Esophagus squamous epithelium (tissue), 5 donors: ENCODE measurements at regions not wholly inside any gene's neighbourhood (a gene's known extent, or its start where the extent isn't known, plus 50 kb on each side); places are given as distances from the start of the nearest gene placed in this dataset.

Experiments
- DNase-seq: peaks from one replicate; lab custom pipeline; 2025; lab: John Stamatoyannopoulos, UW
- H3K27ac ChIP-seq, 4 donors: fragments of 200-600 bp; sonication (generic); one replicate each; pipeline ENCODE4 v1.5.1; 2016 to 2019; ENCODE audit warnings: mild to moderate bottlenecking in 1 of 4
- H3K27me3 ChIP-seq, 4 donors: fragments of 200-600 bp; sonication (generic); 1 replicate in 3 of 4; 2 replicates in 1 of 4; pipeline versions ENCODE4 v1.5.1 to v1.6.0; 2017 to 2021; ENCODE audit warnings: antibody characterized with exemption in 1 of 4
- H3K36me3 ChIP-seq, 3 donors: fragments of 200-600 bp; sonication (generic); one replicate each; pipeline ENCODE4 v1.5.1; 2016 to 2019
- H3K4me1 ChIP-seq, 3 donors: fragments of 200-600 bp; sonication (generic); one replicate each; pipeline ENCODE4 v1.5.1; 2017 to 2019
- H3K4me3 ChIP-seq, 4 donors: fragments of 200-600 bp; sonication (generic); 1 replicate in 3 of 4; 2 replicates in 1 of 4; pipeline ENCODE4 v1.5.1; 2016 to 2019; ENCODE audit warnings: mild to moderate bottlenecking in 2 of 4, moderate library complexity in 1 of 4
- H3K9me3 ChIP-seq, 3 donors: fragments of 200-600 bp; sonication (generic); one replicate each; pipeline ENCODE4 v1.5.1; 2016 to 2019
- POLR2A ChIP-seq, 4 donors: fragments of 450-650 bp; IDR thresholded peaks; one replicate each; pipeline ENCODE4 v1.6.1; 2017; ENCODE audit warnings: antibody characterized with exemption in 4 of 4, mild to moderate bottlenecking in 4 of 4, moderate library complexity in 3 of 4
- WGBS, 2 donors: methylation state at CpG; one replicate each; pipeline ENCODE4 v1.1.5; 2018; 5-methylcytosine and 5-hydroxymethylcytosine counted together
- intact Hi-C: fragments of 100-400 bp; cut with DNase I; formaldehyde crosslinking; loops from one replicate; pipeline ENCODE4 v1.15.0; 2022
- TF ChIP-seq, protein P1 (sequence below), 6 experiments: fragments of 450-650 bp in 4 of 6; fragments of 200-600 bp in 2 of 6; sonication (generic) in 2 of 6; IDR thresholded peaks; one replicate each; pipeline ENCODE4 v1.5.1; 2016 to 2019; ENCODE audit warnings: antibody characterized with exemption in 6 of 6, mild to moderate bottlenecking in 4 of 6, moderate library complexity in 4 of 6
- donor health status: DM: yes; HTN: yes; CAD: no.

DNA sequence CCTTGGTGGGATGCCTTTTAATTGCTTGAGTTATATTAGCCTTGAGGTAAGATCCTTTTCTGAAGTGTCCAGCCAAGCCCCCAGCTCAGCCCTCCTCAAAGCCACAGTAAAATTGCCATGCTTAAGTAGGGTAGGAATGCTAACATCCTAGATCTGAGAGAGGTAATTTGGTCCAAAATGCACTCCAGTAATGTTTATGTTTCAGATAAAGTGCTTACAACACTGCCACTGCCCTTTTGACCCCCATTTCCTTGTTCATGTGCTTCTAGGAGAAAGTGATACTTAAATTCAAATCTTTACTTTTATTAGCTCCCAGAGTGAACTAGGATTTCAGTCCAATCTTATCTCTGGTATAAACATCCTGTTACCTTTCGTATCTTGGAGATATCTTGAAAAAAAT, 318.0 kb downstream of the BMP2 start:
- Histone ChIP-seq H3K9me3 (no peaks in the 10 kb centered on the region), H3K27ac (no peak overlapping the region), H3K36me3 (no peaks in the 10 kb centered on the region), H3K27me3 (no peaks in the 10 kb centered on the region), H3K4me3 (no peak overlapping the region), H3K4me1 (no peaks in the 10 kb centered on the region)
- intact Hi-C loops: no loop called here
- 46 to 68% methylated on average over 1 of the region's 1 CpG for WGBS, 2 donors
- TF ChIP-seq POLR2A (IDR thresholded peaks at IDR 0.05): no peak
- TF ChIP-seq, protein P1, sequence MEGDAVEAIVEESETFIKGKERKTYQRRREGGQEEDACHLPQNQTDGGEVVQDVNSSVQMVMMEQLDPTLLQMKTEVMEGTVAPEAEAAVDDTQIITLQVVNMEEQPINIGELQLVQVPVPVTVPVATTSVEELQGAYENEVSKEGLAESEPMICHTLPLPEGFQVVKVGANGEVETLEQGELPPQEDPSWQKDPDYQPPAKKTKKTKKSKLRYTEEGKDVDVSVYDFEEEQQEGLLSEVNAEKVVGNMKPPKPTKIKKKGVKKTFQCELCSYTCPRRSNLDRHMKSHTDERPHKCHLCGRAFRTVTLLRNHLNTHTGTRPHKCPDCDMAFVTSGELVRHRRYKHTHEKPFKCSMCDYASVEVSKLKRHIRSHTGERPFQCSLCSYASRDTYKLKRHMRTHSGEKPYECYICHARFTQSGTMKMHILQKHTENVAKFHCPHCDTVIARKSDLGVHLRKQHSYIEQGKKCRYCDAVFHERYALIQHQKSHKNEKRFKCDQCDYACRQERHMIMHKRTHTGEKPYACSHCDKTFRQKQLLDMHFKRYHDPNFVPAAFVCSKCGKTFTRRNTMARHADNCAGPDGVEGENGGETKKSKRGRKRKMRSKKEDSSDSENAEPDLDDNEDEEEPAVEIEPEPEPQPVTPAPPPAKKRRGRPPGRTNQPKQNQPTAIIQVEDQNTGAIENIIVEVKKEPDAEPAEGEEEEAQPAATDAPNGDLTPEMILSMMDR (IDR thresholded peaks at IDR 0.05): no peak
- DNase-seq: no peak

GRCh38 chr20:7087803-7088202, 320.3 kb downstream of the BMP2 start:
- H3K27ac ChIP-seq: no peak overlapping the region

DNA sequence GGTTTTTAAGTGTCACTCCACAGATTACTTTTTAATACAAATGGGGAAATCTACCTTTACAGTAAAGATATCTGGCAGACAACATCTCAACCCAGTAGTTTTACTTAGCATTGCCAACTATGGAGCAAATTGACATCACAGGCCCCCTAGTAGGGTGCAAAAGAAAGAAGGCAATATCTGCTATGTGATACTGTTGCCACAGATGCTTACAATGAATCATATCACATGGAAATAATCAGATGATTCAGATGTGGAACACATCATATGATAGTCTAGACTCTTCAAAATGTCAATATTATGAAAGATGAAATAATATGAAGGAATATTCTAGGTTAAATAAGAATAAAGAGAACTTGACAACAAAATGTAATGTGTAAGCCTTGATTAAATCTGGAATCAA, 322.5 kb downstream of the BMP2 start:
- intact Hi-C loops: no loop called here
- H3K27ac ChIP-seq: no peak overlapping the region

More at GRCh38 chr20:7087803-7088202, 320.3 kb downstream of the BMP2 start:
- WGBS, 2 donors: 79 to 90% methylated on average over 1 of the region's 1 CpG
- no peak for DNase-seq
- no peak for TF ChIP-seq POLR2A (IDR thresholded peaks at IDR 0.05)
- TF ChIP-seq, protein P1 (IDR thresholded peaks at IDR 0.05): no peak
- H3K36me3 ChIP-seq: no peaks in the 10 kb centered on the region
- H3K4me1 ChIP-seq: no peaks in the 10 kb centered on the region
- intact Hi-C loops: no loop called here
- H3K27me3 ChIP-seq: no peaks in the 10 kb centered on the region
- no peaks in the 10 kb centered on the region for H3K9me3 ChIP-seq
- no peak overlapping the region for H3K4me3 ChIP-seq

DNA sequence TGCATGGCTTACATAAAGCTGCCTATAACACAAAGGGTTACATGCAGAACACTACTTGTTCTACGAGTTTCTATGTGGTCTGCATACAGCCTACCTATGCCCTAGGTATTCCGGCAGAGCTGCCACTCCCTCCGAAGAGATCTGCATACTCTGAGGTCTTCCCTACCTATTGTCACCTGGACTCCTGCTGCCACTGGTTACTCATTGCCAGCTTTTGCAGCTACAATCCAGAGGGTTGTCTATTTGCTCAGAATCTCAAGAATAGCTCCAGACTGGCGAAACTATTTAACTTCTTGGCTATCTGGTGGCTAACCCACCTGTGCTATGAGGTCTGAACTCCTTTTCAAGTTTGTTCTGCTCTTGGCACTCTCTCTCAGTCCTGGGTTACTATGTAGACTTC, 323.3 kb downstream of the BMP2 start:
- intact Hi-C loops: no loop called here
- H3K27ac ChIP-seq: no peak overlapping the region
- H3K27me3 ChIP-seq: no peaks in the 10 kb centered on the region
- TF ChIP-seq, protein P1 (IDR thresholded peaks at IDR 0.05): no peak
- TF ChIP-seq POLR2A (IDR thresholded peaks at IDR 0.05): no peak
- WGBS, 2 donors: 49 to 65% methylated on average over 4 of the region's 4 CpGs
- no peak for DNase-seq
- H3K4me1 ChIP-seq: no peaks in the 10 kb centered on the region
- H3K36me3 ChIP-seq: no peaks in the 10 kb centered on the region
- H3K4me3 ChIP-seq: no peak overlapping the region
- H3K9me3 ChIP-seq: no peaks in the 10 kb centered on the region

More for the DNA sequence above, 322.5 kb downstream of the BMP2 start:
- no peaks in the 10 kb centered on the region for H3K4me1 ChIP-seq
- H3K36me3 ChIP-seq: no peaks in the 10 kb centered on the region
- no peaks in the 10 kb centered on the region for H3K9me3 ChIP-seq
- no peak overlapping the region for H3K4me3 ChIP-seq
- DNase-seq: no peak
- H3K27me3 ChIP-seq: no peaks in the 10 kb centered on the region
- TF ChIP-seq POLR2A (IDR thresholded peaks at IDR 0.05): no peak
- TF ChIP-seq, protein P1 (IDR thresholded peaks at IDR 0.05): no peak

- no peaks in the 10 kb centered on the region for H3K9me3 ChIP-seq
- H3K36me3 ChIP-seq: no peaks in the 10 kb centered on the region
- 74 to 75% methylated on average over 4 of the region's 4 CpGs for WGBS, 2 donors
- H3K4me1 ChIP-seq: no peaks in the 10 kb centered on the region
- no peak for DNase-seq
- no peak overlapping the region for H3K27ac ChIP-seq
- intact Hi-C loops: no loop called here
- H3K4me3 ChIP-seq: no peak overlapping the region
- H3K27me3 ChIP-seq: no peaks in the 10 kb centered on the region
- TF ChIP-seq, protein P1 (IDR thresholded peaks at IDR 0.05): no peak
- TF ChIP-seq POLR2A (IDR thresholded peaks at IDR 0.05): no peak
Observed at GRCh38 chr20:7091655-7092054, 324.2 kb downstream of the BMP2 start.
